ENCODE measurements at regions not wholly inside any gene's neighbourhood (a gene's known extent, or its start where the extent isn't known, plus 50 kb on each side); places are given as distances from the start of the nearest gene placed in this dataset.

- no TSS peak for BruUV-seq (replicated peaks)
- Histone ChIP-seq H3K4me1 (ENCODE audit: insufficient read depth, low read length, poor library complexity, severe bottlenecking) (no peaks in the 10 kb centered on the region), H3K27me3 (replicated peaks; ENCODE audit: insufficient read depth, low read depth, low read length, poor library complexity) (no peaks in the 10 kb centered on the region), H3K36me3 (ENCODE audit: insufficient read depth, low read length, poor library complexity, severe bottlenecking) (no peaks in the 10 kb centered on the region), H3K27ac (ENCODE audit: low read depth, low read length, poor library complexity, severe bottlenecking) (no peak overlapping the region), H3K9me3 (ENCODE audit: low read depth, low read length, poor library complexity, severe bottlenecking) (no peaks in the 10 kb centered on the region), H3K4me3 (ENCODE audit: low read depth, low read length, poor library complexity, severe bottlenecking) (no peak overlapping the region)
- TF ChIP-seq CTCF (conservative IDR thresholded peaks at IDR 0.05; ENCODE audit: low read depth, low read length) (no peak), EZH2 (IDR thresholded peaks at IDR 0.05; ENCODE audit: borderline replicate concordance, low read depth, low read length, poor library complexity, severe bottlenecking) (no peak)
- CTCF ChIA-PET: no interaction called here
- POLR2A ChIA-PET (ENCODE audit: low non-redundant PET): no interaction called here
- no peak for DNase-seq (ENCODE audit: low spot score)
- intact Hi-C loops (cut with micrococcal nuclease; ENCODE audit: unreplicated experiment): no loop called here
Measured at GRCh38 chr18:44213293-44213692, 467.4 kb upstream of the SETBP1 start.

GRCh38 chr18:44214396-44214795, 466.3 kb upstream of the SETBP1 start:
- TF ChIP-seq EZH2 (IDR thresholded peaks at IDR 0.05; ENCODE audit: borderline replicate concordance, low read depth, low read length, poor library complexity, severe bottlenecking) (no peak), CTCF (conservative IDR thresholded peaks at IDR 0.05; ENCODE audit: low read depth, low read length) (no peak)
- intact Hi-C loops (cut with micrococcal nuclease; ENCODE audit: unreplicated experiment): no loop called here
- DNase-seq (ENCODE audit: low spot score): no peak
- no TSS peak for BruUV-seq (replicated peaks)
- H3K4me3 ChIP-seq (ENCODE audit: low read depth, low read length, poor library complexity, severe bottlenecking): no peak overlapping the region
- no peaks in the 10 kb centered on the region for H3K9me3 ChIP-seq (ENCODE audit: low read depth, low read length, poor library complexity, severe bottlenecking)
- CTCF ChIA-PET: no interaction called here
- POLR2A ChIA-PET (ENCODE audit: low non-redundant PET): no interaction called here
- H3K27me3 ChIP-seq (replicated peaks; ENCODE audit: insufficient read depth, low read depth, low read length, poor library complexity): no peaks in the 10 kb centered on the region
- no peak overlapping the region for H3K27ac ChIP-seq (ENCODE audit: low read depth, low read length, poor library complexity, severe bottlenecking)
- H3K4me1 ChIP-seq (ENCODE audit: insufficient read depth, low read length, poor library complexity, severe bottlenecking): no peaks in the 10 kb centered on the region
- no peaks in the 10 kb centered on the region for H3K36me3 ChIP-seq (ENCODE audit: insufficient read depth, low read length, poor library complexity, severe bottlenecking)

- intact Hi-C loops (cut with micrococcal nuclease; ENCODE audit: unreplicated experiment): no loop called here
- no TSS peak for BruUV-seq (replicated peaks)
- H3K9me3 ChIP-seq (ENCODE audit: low read depth, low read length, poor library complexity, severe bottlenecking): no peaks in the 10 kb centered on the region
- no peaks in the 10 kb centered on the region for H3K27me3 ChIP-seq (replicated peaks; ENCODE audit: insufficient read depth, low read depth, low read length, poor library complexity)
- no peaks in the 10 kb centered on the region for H3K4me1 ChIP-seq (ENCODE audit: insufficient read depth, low read length, poor library complexity, severe bottlenecking)
- TF ChIP-seq EZH2 (IDR thresholded peaks at IDR 0.05; ENCODE audit: borderline replicate concordance, low read depth, low read length, poor library complexity, severe bottlenecking) (no peak), CTCF (conservative IDR thresholded peaks at IDR 0.05; ENCODE audit: low read depth, low read length) (no peak)
- no peak overlapping the region for H3K4me3 ChIP-seq (ENCODE audit: low read depth, low read length, poor library complexity, severe bottlenecking)
- H3K27ac ChIP-seq (ENCODE audit: low read depth, low read length, poor library complexity, severe bottlenecking): no peak overlapping the region
- CTCF ChIA-PET: no interaction called here
- no peak for DNase-seq (ENCODE audit: low spot score)
- no peaks in the 10 kb centered on the region for H3K36me3 ChIP-seq (ENCODE audit: insufficient read depth, low read length, poor library complexity, severe bottlenecking)
- POLR2A ChIA-PET (ENCODE audit: low non-redundant PET): no interaction called here
Measured at GRCh38 chr18:44216169-44216568, 464.5 kb upstream of the SETBP1 start.

Measured in A673 (cell line).